ENCODE measurements at regions not wholly inside any gene's neighbourhood (a gene's known extent, or its start where the extent isn't known, plus 50 kb on each side); places are given as distances from the start of the nearest gene placed in this dataset.

- Histone ChIP-seq H3K27ac (no peak overlapping the region), H3K36me3 (ENCODE audit: insufficient read depth, low read length) (no peaks in the 10 kb centered on the region), H3K4me3 (no peak overlapping the region), H3K9me3 (ENCODE audit: low read depth, low read length) (no peaks in the 10 kb centered on the region), H3K9ac (ENCODE audit: insufficient read length) (no peak overlapping the region)
- DNase-seq (ENCODE audit: low read depth, low spot score) = no peak
- TF ChIP-seq EZH2 (IDR thresholded peaks at IDR 0.05) = no peak
- TF ChIP-seq FOXP2 (optimal IDR thresholded peaks at IDR 0.05; ENCODE audit: control extremely low read depth, extremely low read length, insufficient read depth) = no peak
- TF ChIP-seq POLR2AphosphoS5 (IDR thresholded peaks at IDR 0.05; ENCODE audit: borderline replicate concordance, low read depth, low read length) = no peak
These were observed 1433.8 kb upstream of the TENM3 start for GRCh38 chr4:180809439-180809838.

- Histone ChIP-seq H3K36me3 (ENCODE audit: insufficient read depth, low read length) (no peaks in the 10 kb centered on the region), H3K4me3 (no peak overlapping the region), H3K9me3 (ENCODE audit: low read depth, low read length) (no peaks in the 10 kb centered on the region), H3K9ac (ENCODE audit: insufficient read length) (no peak overlapping the region), H3K27ac (no peak overlapping the region)
- no peak for TF ChIP-seq POLR2AphosphoS5 (IDR thresholded peaks at IDR 0.05; ENCODE audit: borderline replicate concordance, low read depth, low read length)
- TF ChIP-seq FOXP2 (optimal IDR thresholded peaks at IDR 0.05; ENCODE audit: control extremely low read depth, extremely low read length, insufficient read depth) = no peak
- no peak for TF ChIP-seq EZH2 (IDR thresholded peaks at IDR 0.05)
- DNase-seq (ENCODE audit: low read depth, low spot score) = no peak
These were observed 1432.6 kb upstream of the TENM3 start for GRCh38 chr4:180810581-180810980.

- no peaks in the 10 kb centered on the region for H3K9me3 ChIP-seq (ENCODE audit: low read depth, low read length)
- H3K4me3 ChIP-seq = no peak overlapping the region
- no peak for TF ChIP-seq POLR2AphosphoS5 (IDR thresholded peaks at IDR 0.05; ENCODE audit: borderline replicate concordance, low read depth, low read length)
- no peak for DNase-seq (ENCODE audit: low read depth, low spot score)
- no peaks in the 10 kb centered on the region for H3K36me3 ChIP-seq (ENCODE audit: insufficient read depth, low read length)
- no peak overlapping the region for H3K9ac ChIP-seq (ENCODE audit: insufficient read length)
- H3K27ac ChIP-seq = no peak overlapping the region
These were observed 1431.6 kb upstream of the TENM3 start for GRCh38 chr4:180811556-180811955.

- Histone ChIP-seq H3K9me3 (ENCODE audit: low read depth, low read length) (no peaks in the 10 kb centered on the region), H3K36me3 (ENCODE audit: insufficient read depth, low read length) (no peaks in the 10 kb centered on the region), H3K4me3 (no peak overlapping the region), H3K27ac (no peak overlapping the region), H3K9ac (ENCODE audit: insufficient read length) (no peak overlapping the region)
- DNase-seq (ENCODE audit: low read depth, low spot score) = no peak
- no peak for TF ChIP-seq POLR2AphosphoS5 (IDR thresholded peaks at IDR 0.05; ENCODE audit: borderline replicate concordance, low read depth, low read length)
These were observed 1430.4 kb upstream of the TENM3 start for GRCh38 chr4:180812783-180813182.

- TF ChIP-seq EZH2 (IDR thresholded peaks at IDR 0.05) = no peak
- no peak for TF ChIP-seq POLR2AphosphoS5 (IDR thresholded peaks at IDR 0.05; ENCODE audit: borderline replicate concordance, low read depth, low read length)
- TF ChIP-seq FOXP2 (optimal IDR thresholded peaks at IDR 0.05; ENCODE audit: control extremely low read depth, extremely low read length, insufficient read depth) = no peak
- Histone ChIP-seq H3K9ac (ENCODE audit: insufficient read length) (no peak overlapping the region), H3K9me3 (ENCODE audit: low read depth, low read length) (no peaks in the 10 kb centered on the region), H3K4me3 (no peak overlapping the region), H3K27ac (no peak overlapping the region), H3K36me3 (ENCODE audit: insufficient read depth, low read length) (no peaks in the 10 kb centered on the region)
- DNase-seq (ENCODE audit: low read depth, low spot score) = no peak
These were observed 1428.3 kb upstream of the TENM3 start for GRCh38 chr4:180814875-180815417.

GRCh38 chr4:180817529-180817928 lies 1425.7 kb upstream of the TENM3 start:
- no peak for DNase-seq (ENCODE audit: low read depth, low spot score)
- H3K9me3 ChIP-seq (ENCODE audit: low read depth, low read length) = no peaks in the 10 kb centered on the region
- no peak overlapping the region for H3K4me3 ChIP-seq
- TF ChIP-seq EZH2 (IDR thresholded peaks at IDR 0.05) = no peak
- TF ChIP-seq POLR2AphosphoS5 (IDR thresholded peaks at IDR 0.05; ENCODE audit: borderline replicate concordance, low read depth, low read length) = no peak
- TF ChIP-seq FOXP2 (optimal IDR thresholded peaks at IDR 0.05; ENCODE audit: control extremely low read depth, extremely low read length, insufficient read depth) = no peak
- no peaks in the 10 kb centered on the region for H3K36me3 ChIP-seq (ENCODE audit: insufficient read depth, low read length)
- no peak overlapping the region for H3K27ac ChIP-seq
- H3K9ac ChIP-seq (ENCODE audit: insufficient read length) = no peak overlapping the region

GRCh38 chr4:180823108-180823507 lies 1420.1 kb upstream of the TENM3 start:
- Histone ChIP-seq H3K4me3 (no peak overlapping the region), H3K9me3 (ENCODE audit: low read depth, low read length) (no peaks in the 10 kb centered on the region), H3K27ac (no peak overlapping the region), H3K9ac (ENCODE audit: insufficient read length) (no peak overlapping the region), H3K36me3 (ENCODE audit: insufficient read depth, low read length) (no peaks in the 10 kb centered on the region)
- no peak for DNase-seq (ENCODE audit: low read depth, low spot score)
- no peak for TF ChIP-seq FOXP2 (optimal IDR thresholded peaks at IDR 0.05; ENCODE audit: control extremely low read depth, extremely low read length, insufficient read depth)
- TF ChIP-seq EZH2 (IDR thresholded peaks at IDR 0.05) = no peak
- no peak for TF ChIP-seq POLR2AphosphoS5 (IDR thresholded peaks at IDR 0.05; ENCODE audit: borderline replicate concordance, low read depth, low read length)

GRCh38 chr4:180827232-180828009 lies 1415.8 kb upstream of the TENM3 start:
- no peak overlapping the region for H3K4me3 ChIP-seq
- no peaks in the 10 kb centered on the region for H3K9me3 ChIP-seq (ENCODE audit: low read depth, low read length)
- no peak overlapping the region for H3K9ac ChIP-seq (ENCODE audit: insufficient read length)
- TF ChIP-seq EZH2 (IDR thresholded peaks at IDR 0.05) = no peak
- no peak for TF ChIP-seq POLR2AphosphoS5 (IDR thresholded peaks at IDR 0.05; ENCODE audit: borderline replicate concordance, low read depth, low read length)
- TF ChIP-seq FOXP2 (optimal IDR thresholded peaks at IDR 0.05; ENCODE audit: control extremely low read depth, extremely low read length, insufficient read depth) = no peak
- DNase-seq (ENCODE audit: low read depth, low spot score) = no peak
- H3K27ac ChIP-seq = no peak overlapping the region
- H3K36me3 ChIP-seq (ENCODE audit: insufficient read depth, low read length) = no peaks in the 10 kb centered on the region
